HFF-Myc (cell line): ENCODE measurements at regions not wholly inside any gene's neighbourhood (a gene's known extent, or its start where the extent isn't known, plus 50 kb on each side); places are given as distances from the start of the nearest gene placed in this dataset.

Experiments used
- DNase-seq: peaks from one replicate; pipeline ENCODE4 v3.0.0-alpha.2; 2011; ENCODE audit warnings: low read depth; ENCODE audit errors: extremely low read depth
- H3K4me3 ChIP-seq: replicated peaks from 2 replicates; pipeline ENCODE4 v1.5.1; 2011; ENCODE audit warnings: low read depth, mild to moderate bottlenecking, control low read depth, low read length
- TF ChIP-seq, protein P1 (sequence below): IDR thresholded peaks from 2 replicates; pipeline ENCODE4 v1.5.1; 2012; ENCODE audit warnings: mild to moderate bottlenecking, low read depth, low read length, control low read depth; ENCODE audit errors: missing control alignments

DNA sequence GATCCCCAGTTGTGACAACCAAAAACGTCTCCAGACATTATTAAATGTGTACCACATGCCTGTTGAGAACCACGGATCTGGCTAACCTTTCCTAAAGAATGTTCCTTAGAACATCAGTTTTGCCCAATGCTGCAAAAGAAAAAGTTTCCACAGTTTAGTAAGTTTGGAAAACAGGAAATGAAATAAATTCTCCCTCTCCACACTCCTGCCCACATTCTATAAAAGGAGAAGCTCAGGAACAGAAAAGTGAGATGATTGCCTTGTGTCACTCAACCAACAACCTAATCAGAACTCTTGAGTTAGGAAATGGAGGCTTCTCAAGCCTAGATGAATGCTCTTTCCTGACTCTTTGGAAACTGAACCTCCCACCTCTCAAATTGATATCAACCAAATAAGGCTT, 56.1 kb upstream of the NFE2L2 start:
- TF ChIP-seq, protein P1, sequence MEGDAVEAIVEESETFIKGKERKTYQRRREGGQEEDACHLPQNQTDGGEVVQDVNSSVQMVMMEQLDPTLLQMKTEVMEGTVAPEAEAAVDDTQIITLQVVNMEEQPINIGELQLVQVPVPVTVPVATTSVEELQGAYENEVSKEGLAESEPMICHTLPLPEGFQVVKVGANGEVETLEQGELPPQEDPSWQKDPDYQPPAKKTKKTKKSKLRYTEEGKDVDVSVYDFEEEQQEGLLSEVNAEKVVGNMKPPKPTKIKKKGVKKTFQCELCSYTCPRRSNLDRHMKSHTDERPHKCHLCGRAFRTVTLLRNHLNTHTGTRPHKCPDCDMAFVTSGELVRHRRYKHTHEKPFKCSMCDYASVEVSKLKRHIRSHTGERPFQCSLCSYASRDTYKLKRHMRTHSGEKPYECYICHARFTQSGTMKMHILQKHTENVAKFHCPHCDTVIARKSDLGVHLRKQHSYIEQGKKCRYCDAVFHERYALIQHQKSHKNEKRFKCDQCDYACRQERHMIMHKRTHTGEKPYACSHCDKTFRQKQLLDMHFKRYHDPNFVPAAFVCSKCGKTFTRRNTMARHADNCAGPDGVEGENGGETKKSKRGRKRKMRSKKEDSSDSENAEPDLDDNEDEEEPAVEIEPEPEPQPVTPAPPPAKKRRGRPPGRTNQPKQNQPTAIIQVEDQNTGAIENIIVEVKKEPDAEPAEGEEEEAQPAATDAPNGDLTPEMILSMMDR = no peak
- no peak for DNase-seq
- H3K4me3 ChIP-seq = no peak overlapping the region

DNA sequence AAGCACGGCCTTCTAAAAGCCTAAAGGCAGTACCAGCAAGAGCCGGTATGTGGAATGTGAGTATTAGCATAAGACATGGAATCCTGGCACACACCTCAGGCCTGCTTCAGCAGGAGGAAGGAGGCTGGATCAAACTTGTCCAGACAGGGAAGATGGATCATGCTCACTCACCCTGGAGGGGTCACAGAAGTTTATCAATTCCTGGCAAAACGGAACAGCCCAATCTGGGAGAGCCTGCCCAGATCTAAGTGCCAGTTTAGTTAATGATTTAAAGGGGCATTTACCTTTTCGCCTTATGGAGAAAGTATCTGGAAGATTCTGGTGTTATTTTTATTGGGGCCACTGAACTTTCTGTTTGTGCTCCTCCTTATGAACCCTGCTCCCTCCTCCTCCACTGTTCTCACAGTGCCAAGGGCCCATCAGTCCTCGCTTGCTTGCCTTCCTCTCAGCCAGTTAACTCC, 58.3 kb upstream of the NFE2L2 start:
- TF ChIP-seq, protein P1 = no peak
- no peak for DNase-seq
- H3K4me3 ChIP-seq = no peak overlapping the region

- TF ChIP-seq, protein P1 = no peak
- DNase-seq = no peak
- no peak overlapping the region for H3K4me3 ChIP-seq
These were observed 60.3 kb upstream of the NFE2L2 start for GRCh38 chr2:177324797-177325196.

GRCh38 chr2:177325554-177325953, 61.0 kb upstream of the NFE2L2 start:
- no peak overlapping the region for H3K4me3 ChIP-seq
- TF ChIP-seq, protein P1 = no peak
- no peak for DNase-seq

- TF ChIP-seq, protein P1 = no peak
- H3K4me3 ChIP-seq = no peak overlapping the region
- DNase-seq = no peak
These were observed 61.5 kb upstream of the NFE2L2 start for GRCh38 chr2:177326005-177326404.

- no peak overlapping the region for H3K4me3 ChIP-seq
- TF ChIP-seq, protein P1 = no peak
These were observed 62.1 kb upstream of the NFE2L2 start for GRCh38 chr2:177326591-177326990.

DNA sequence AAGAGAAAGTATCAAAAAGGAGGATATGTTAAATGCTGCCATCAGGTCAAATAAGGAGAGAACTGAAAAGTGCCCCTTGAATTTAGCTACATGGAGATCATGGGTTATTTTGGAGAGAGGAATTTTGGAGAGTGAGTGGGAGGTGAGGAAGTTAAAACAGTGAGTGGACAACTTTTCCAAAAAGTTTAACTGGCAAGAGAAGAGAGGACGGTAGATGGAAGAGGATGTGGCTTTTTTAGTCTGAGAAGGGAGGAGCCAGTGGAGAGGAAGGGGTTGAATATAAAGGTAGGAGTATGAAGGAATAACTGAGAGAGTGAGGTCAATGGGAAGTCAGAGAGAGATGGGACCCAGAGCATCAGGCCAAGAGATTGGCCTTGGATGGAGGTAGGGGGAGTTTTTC, 62.5 kb upstream of the NFE2L2 start:
- no peak for DNase-seq
- no peak overlapping the region for H3K4me3 ChIP-seq
- TF ChIP-seq, protein P1 = no peak

More at GRCh38 chr2:177326591-177326990, 62.1 kb upstream of the NFE2L2 start:
- no peak for DNase-seq
